ENCODE measurements at regions not wholly inside any gene's neighbourhood (a gene's known extent, or its start where the extent isn't known, plus 50 kb on each side); places are given as distances from the start of the nearest gene placed in this dataset.

DNA sequence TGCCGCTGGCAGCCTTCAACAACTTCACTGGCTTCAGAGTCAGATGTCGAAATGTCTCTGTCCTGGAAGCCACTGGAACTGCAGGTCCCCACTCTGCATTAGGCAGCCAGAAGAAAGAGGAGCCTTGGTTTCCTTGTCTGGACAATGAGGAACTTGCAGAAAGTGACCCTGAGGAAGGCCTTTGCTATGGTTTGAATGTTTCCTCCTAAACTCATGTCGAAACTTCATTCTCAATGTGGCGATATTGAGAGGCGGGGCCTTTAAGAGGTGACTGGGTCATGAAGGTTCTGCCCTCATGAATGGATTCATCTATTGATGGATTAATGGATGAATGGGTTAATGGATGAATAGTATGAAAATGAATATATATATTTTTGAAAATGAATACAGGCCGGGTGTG lies 61.6 kb upstream of the GPR26 start:
- DNase-seq (ENCODE audit: low read depth) = no peak

DNA sequence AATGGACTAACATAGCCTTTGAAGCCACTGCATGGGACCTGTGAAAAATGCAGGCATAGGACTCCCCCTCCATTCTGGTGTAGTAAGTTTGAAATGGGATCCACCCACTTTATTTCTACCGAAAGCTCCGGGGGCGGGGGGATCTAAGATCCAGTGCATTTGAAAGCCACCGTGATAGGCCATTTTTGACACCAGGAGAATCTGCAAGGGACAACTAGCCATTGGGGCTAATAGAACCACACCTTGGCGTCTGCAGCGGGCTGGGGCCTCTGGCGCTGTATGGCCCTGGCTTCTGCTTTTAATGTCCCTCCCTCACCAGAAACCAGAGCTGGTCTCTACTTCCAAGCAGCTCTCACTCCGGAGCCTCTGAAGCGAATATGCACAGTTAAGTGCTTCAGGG lies 60.1 kb upstream of the GPR26 start:
- DNase-seq (ENCODE audit: low read depth) = no peak

DNA sequence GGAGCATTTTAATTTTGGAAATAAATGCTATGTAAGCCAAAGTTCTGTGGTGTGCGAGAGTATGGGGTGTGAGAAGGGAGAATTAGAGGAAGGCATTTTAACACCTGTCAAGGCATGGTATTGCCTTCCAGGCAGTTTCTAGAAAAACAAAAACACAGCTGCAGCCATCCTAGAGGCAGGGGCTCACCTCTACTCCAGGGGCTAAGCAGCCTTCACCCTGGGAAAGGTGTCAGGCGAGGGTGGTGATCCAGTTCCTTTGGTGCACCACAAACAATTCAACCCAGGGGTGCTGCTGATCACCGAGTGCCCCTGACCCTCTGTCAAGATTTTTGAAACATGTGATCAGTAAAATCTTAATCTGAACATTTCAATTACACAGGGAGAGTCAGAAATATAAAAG lies 59.2 kb upstream of the GPR26 start:
- no peak for DNase-seq (ENCODE audit: low read depth)

DNA sequence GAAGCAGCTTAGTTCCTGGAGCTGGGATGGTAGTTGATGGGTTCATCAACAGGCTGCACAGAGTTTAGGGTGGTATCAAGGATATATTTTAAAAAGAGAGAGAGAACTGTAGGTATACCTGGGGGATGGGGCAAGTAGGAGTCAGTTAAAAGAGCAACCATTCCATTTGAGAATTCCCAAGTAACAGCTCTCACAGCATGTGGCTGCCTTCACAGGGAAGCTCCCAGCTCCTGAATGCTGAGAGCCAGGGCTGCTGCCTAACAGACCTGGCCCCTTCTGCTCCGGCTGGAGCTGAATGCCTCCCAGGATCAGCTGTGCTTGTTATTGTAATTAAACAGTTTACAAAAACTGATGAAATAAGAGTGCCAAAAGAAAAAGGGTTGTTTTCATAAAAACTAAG lies 58.8 kb upstream of the GPR26 start:
- DNase-seq (ENCODE audit: low read depth) = no peak

DNA sequence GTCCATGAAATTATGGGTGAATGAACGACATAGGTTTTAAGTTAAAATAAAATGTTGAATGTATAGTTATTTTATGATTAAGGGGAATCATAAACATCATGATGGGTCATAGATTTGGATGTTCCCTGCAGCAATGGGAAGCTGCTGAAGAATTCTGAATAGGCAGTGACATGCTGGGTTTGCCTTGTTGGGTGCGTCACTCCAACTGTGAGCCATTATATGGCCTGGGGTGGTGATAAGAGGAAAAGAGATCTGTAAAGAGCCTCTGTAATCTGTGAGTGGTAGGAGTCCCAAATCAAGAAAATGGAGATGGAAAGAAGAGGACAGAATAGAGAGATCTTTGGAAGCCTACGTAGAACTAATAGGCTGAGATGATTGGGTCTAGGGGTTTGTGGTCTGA lies 58.1 kb upstream of the GPR26 start:
- no peak for DNase-seq (ENCODE audit: low read depth)

DNA sequence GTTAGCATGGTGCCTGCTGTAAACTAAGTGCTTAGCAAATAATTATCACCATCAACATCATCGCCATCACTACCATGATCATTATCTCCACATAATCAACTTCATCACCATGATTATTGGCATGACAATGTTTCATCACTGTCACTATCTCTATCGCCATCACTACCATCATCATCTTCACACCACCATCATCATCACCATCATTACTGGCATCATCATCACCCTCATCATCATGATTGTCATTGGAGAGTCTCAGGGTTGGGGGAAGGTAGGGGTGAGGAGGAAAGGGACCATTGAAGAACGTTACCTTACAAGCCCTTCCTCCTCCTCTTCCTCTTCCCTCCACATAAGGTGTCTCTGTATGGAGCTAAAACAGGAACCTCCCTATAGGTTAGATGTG lies 54.9 kb upstream of the GPR26 start:
- no peak for DNase-seq (ENCODE audit: low read depth)

DNA sequence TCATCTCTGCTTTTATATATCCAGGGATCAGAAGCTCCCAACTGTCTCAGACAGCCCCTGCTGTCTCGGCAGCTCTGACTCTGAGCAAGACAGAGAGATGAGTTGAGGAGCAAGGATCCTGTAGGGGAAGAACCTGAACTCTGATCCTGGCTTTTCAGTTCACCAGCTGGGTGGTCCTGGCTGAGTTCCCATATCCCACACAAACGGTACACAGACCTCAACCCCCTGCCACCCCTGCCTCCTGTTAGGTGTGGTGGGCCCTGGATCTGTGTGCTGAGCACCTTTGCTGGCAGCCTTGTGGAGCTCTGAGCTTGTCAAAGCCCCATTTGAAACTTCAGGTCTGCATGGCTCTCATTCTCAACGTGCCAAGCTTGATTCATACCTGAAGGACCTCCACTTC lies 54.3 kb upstream of the GPR26 start:
- DNase-seq (ENCODE audit: low read depth) = no peak

DNA sequence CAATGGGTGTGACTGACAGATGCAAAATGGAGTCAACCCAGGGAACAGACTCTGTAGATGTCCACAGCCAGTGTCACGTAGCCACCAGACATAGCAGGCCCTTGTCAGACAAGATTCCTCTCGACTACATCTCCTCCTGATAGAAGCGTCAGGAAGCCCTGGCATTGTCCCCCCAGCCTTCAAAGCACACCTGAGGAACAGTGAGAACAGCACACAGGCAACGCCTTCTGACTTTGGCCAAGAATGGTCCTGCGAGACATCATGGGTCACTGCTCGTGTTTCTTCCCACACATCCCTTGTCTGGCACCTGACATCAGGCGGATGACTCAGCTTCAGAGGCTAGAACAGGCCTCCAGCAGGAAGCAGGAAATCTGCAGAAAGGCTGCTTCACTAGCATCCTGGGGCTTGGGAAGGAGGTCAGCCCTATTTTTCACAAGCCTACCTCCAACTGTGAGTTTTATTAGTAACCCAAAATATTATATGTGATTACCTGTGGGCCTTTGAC lies 52.8 kb upstream of the GPR26 start:
- DNase-seq (ENCODE audit: low read depth) = no peak

DNA sequence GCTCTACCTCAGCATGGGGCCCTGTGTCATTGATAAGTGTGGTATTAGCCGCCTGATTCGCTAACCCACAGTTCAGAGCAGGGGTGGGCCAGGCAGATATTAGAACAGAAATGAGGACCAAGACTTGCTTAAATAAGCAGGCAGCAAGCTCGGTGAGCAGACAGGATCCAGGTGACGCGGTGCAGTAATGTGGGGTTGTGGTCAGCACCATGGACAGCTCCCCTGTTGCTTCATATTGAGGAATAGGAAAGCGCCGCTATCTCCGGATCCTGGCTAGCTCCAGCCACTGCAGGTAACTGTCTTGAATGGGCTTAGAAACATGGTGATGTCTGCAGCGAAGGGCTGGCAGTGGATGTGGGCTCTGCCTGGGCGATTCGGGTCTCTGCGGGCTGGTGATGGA lies 51.3 kb upstream of the GPR26 start:
- DNase-seq (ENCODE audit: low read depth) = no peak

Data from HS-5 (cell line).